A673 (cell line): ENCODE measurements at regions not wholly inside any gene's neighbourhood (a gene's known extent, or its start where the extent isn't known, plus 50 kb on each side); places are given as distances from the start of the nearest gene placed in this dataset.

Experiments used
- EZH2 ChIP-seq: fragments of 200-600 bp; sonication (generic); IDR thresholded peaks from 2 replicates; pipeline ENCODE4 v1.6.1; 2017; ENCODE audit warnings: borderline replicate concordance, low read depth, mild to moderate bottlenecking, mixed read lengths, antibody characterized with exemption, low read length; ENCODE audit not compliant: poor library complexity, severe bottlenecking
- TF ChIP-seq, protein P1 (sequence below): fragments of 300-800, 200-600 bp; sonication (generic); conservative IDR thresholded peaks from 2 replicates; pipeline ENCODE4 v1.5.1; 2017; ENCODE audit warnings: low read depth, mild to moderate bottlenecking, antibody characterized with exemption, low read length, moderate library complexity, mixed read lengths

DNA sequence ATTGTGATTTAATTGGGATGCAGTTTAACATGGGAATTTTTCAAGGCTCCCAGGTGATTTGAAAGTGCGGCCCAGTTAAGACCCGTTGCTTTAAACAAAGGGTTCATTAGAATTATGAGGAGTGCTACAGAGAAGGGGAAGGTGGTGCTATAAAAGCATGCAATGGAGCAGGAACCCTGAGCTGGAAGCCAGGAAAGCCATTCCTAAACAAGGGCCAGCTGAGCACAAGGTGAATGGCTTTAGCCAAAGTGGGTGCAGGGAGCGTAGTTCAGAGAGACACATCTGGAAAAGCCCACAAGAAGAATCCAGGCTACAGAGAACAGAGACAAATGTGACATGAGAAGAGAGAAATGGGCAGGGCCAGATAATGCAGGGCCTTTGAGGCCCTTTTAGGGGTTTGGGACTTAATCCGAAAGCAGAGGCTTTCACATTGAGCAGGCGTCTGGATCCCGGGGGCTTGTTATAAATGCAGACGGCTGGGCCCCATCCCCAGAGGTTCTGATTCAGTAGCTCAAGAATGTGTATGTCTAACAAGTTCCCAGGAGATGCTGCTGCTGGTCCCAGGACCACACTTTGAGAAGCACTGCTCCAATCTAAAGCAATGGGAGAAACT, 138.1 kb upstream of the WWC1 start:
- TF ChIP-seq, protein P1, sequence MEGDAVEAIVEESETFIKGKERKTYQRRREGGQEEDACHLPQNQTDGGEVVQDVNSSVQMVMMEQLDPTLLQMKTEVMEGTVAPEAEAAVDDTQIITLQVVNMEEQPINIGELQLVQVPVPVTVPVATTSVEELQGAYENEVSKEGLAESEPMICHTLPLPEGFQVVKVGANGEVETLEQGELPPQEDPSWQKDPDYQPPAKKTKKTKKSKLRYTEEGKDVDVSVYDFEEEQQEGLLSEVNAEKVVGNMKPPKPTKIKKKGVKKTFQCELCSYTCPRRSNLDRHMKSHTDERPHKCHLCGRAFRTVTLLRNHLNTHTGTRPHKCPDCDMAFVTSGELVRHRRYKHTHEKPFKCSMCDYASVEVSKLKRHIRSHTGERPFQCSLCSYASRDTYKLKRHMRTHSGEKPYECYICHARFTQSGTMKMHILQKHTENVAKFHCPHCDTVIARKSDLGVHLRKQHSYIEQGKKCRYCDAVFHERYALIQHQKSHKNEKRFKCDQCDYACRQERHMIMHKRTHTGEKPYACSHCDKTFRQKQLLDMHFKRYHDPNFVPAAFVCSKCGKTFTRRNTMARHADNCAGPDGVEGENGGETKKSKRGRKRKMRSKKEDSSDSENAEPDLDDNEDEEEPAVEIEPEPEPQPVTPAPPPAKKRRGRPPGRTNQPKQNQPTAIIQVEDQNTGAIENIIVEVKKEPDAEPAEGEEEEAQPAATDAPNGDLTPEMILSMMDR: no peak
- no peak for TF ChIP-seq EZH2
